ENCODE measurements at regions not wholly inside any gene's neighbourhood (a gene's known extent, or its start where the extent isn't known, plus 50 kb on each side); places are given as distances from the start of the nearest gene placed in this dataset.

DNA sequence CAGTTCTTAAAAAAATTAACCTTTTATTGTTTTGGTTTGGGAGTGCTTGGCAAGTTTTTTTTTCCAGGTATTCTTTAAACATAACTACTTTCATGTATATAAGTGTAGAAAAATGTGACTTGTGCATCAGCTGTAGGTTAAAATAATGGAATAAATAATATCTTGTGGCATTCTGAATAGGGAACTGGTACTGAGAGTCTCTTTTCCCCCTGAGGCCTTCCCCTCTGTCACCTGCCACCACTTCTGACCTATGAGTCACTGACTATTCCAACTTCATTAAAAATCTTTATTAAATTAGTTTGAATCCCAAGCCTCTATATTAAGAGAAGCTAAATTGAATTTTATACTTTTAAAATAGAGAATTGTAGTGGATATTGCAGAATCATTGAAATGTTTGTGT, 805.7 kb downstream of the METTL15 start:
- TF ChIP-seq CEBPB (IDR thresholded peaks at IDR 0.05) (no peak), CREB1 (IDR thresholded peaks at IDR 0.05; ENCODE audit: low read depth) (no peak), EP300 (IDR thresholded peaks at IDR 0.05; ENCODE audit: borderline replicate concordance) (no peak), TEAD4 (IDR thresholded peaks at IDR 0.05) (no peak), ZBTB7A (IDR thresholded peaks at IDR 0.05; ENCODE audit: low read depth) (no peak), TAF1 (IDR thresholded peaks at IDR 0.05; ENCODE audit: low read depth) (no peak), EGR1 (IDR thresholded peaks at IDR 0.05) (no peak)

Data from Ishikawa (cell line).